22Rv1 (cell line): ENCODE measurements at regions not wholly inside any gene's neighbourhood (a gene's known extent, or its start where the extent isn't known, plus 50 kb on each side); places are given as distances from the start of the nearest gene placed in this dataset.
"Not testable (repeated sequence)": the region's sequence is repeated elsewhere in the genome, so short reads cannot be mapped to it uniquely, and the experiment has no call there.

ENCODE experiments used
- CTCF ChIP-seq: fragments of 450-650 bp; IDR thresholded peaks from 2 replicates; pipeline ENCODE4 v1.5.1; 2017; ENCODE audit warnings: mild to moderate bottlenecking
- ZFX ChIP-seq: fragments of 450-650 bp; IDR thresholded peaks from 2 replicates; pipeline ENCODE4 v1.6.1; 2017; ENCODE audit warnings: antibody characterized with exemption, borderline replicate concordance

- TF ChIP-seq CTCF, ZFX: not testable (repeated sequence)
Observed at GRCh38 chr2:242107065-242107464, 237.5 kb downstream of the RTP5 start.
